SK-N-SH treated with all-trans-retinoic acid at 6 μM for 48 hours (cell line): ENCODE measurements at regions not wholly inside any gene's neighbourhood (a gene's known extent, or its start where the extent isn't known, plus 50 kb on each side); places are given as distances from the start of the nearest gene placed in this dataset.
"Not testable (repeated sequence)": the region's sequence is repeated elsewhere in the genome, so short reads cannot be mapped to it uniquely, and the experiment has no call there.

Experiments used
- ATAC-seq: fragments of 200-7000 bp; cut with Tn5 transposase; 3 replicates; pipeline ENCODE4 v1.9.1; 2020; ENCODE audit warnings: mild to moderate bottlenecking, moderate library complexity
- ARNTL ChIP-seq: fragments of 450-650 bp; formaldehyde crosslinking; IDR thresholded peaks from 2 replicates; pipeline ENCODE4 v1.5.0; 2020; ENCODE audit warnings: low read depth, mild to moderate bottlenecking, moderate library complexity, borderline replicate concordance
- CSDC2 ChIP-seq: fragments of 250-450 bp; sonication (Bioruptor Pico); IDR thresholded peaks from 2 replicates; pipeline ENCODE4 v1.5.0; 2020; ENCODE audit warnings: mild to moderate bottlenecking, moderate library complexity
- ESRRG ChIP-seq: fragments of 250-450 bp; sonication (Bioruptor Pico); IDR thresholded peaks from 2 replicates; pipeline ENCODE4 v1.6.1; 2021; ENCODE audit warnings: mild to moderate bottlenecking
- GLIS3 ChIP-seq: fragments of 250-450 bp; sonication (Bioruptor Pico); IDR thresholded peaks from 2 replicates; pipeline ENCODE4 v1.5.0; 2020; ENCODE audit warnings: mild to moderate bottlenecking, moderate library complexity
- ISL1 ChIP-seq: fragments of 250-450 bp; sonication (Bioruptor Pico); IDR thresholded peaks from 2 replicates; pipeline ENCODE4 v2.1.2; 2022; ENCODE audit warnings: mild to moderate bottlenecking, moderate library complexity
- OSR1 ChIP-seq: fragments of 250-450 bp; sonication (Bioruptor Pico); IDR thresholded peaks from 2 replicates; pipeline ENCODE4 v1.8.0; 2022; ENCODE audit warnings: moderate library complexity, mild to moderate bottlenecking, inconsistent platforms
- PPARA ChIP-seq: fragments of 250-450 bp; sonication (Bioruptor Pico); IDR thresholded peaks from 2 replicates; pipeline ENCODE4 v1.5.0; 2020; ENCODE audit warnings: mild to moderate bottlenecking, borderline replicate concordance
- RARB ChIP-seq: fragments of 250-450 bp; sonication (Bioruptor Pico); IDR thresholded peaks from 2 replicates; pipeline ENCODE4 v1.8.0; 2021; ENCODE audit warnings: mild to moderate bottlenecking, moderate library complexity
- TCF4 ChIP-seq: fragments of 250-450 bp; sonication (Bioruptor Pico); IDR thresholded peaks from 2 replicates; pipeline ENCODE4 v1.8.0; 2021; ENCODE audit warnings: mild to moderate bottlenecking, moderate library complexity, borderline replicate concordance
- TOX ChIP-seq: fragments of 250-450 bp; sonication (Bioruptor Pico); IDR thresholded peaks from 2 replicates; pipeline ENCODE4 v1.8.0; 2021; ENCODE audit warnings: mild to moderate bottlenecking, moderate library complexity, borderline replicate concordance
- ZC3H10 ChIP-seq: fragments of 250-450 bp; sonication (Bioruptor Pico); IDR thresholded peaks from 2 replicates; pipeline ENCODE4 v1.5.1; 2021; ENCODE audit warnings: mild to moderate bottlenecking, moderate library complexity
- ZFP3 ChIP-seq: fragments of 250-450 bp; sonication (Bioruptor Pico); IDR thresholded peaks from 2 replicates; pipeline ENCODE4 v1.5.0; 2020; ENCODE audit warnings: mild to moderate bottlenecking, moderate library complexity
- ZFP30 ChIP-seq: fragments of 450-650 bp; formaldehyde crosslinking; IDR thresholded peaks from 2 replicates; pipeline ENCODE4 v1.5.0; 2022; ENCODE audit warnings: mild to moderate bottlenecking, moderate library complexity
- ZNF565 ChIP-seq: fragments of 450-650 bp; formaldehyde crosslinking; conservative IDR thresholded peaks from 2 replicates; pipeline ENCODE4 v1.5.0; 2020; ENCODE audit warnings: low read depth, mild to moderate bottlenecking, moderate library complexity
- ZNF70 ChIP-seq: fragments of 450-650 bp; formaldehyde crosslinking; IDR thresholded peaks from 2 replicates; pipeline ENCODE4 v1.5.0; 2020; ENCODE audit warnings: mild to moderate bottlenecking, moderate library complexity
- ZNF8 ChIP-seq: fragments of 450-650 bp; formaldehyde crosslinking; IDR thresholded peaks from 2 replicates; pipeline ENCODE4 v1.5.0; 2020; ENCODE audit warnings: mild to moderate bottlenecking, moderate library complexity
- TF ChIP-seq, protein P1 (sequence below): fragments of 250-450 bp; sonication (Bioruptor Pico); IDR thresholded peaks from 2 replicates; pipeline ENCODE4 v1.8.0; 2021; ENCODE audit warnings: low read depth, mild to moderate bottlenecking, moderate library complexity, borderline replicate concordance
- TF ChIP-seq, protein P2 (sequence below): fragments of 250-450 bp; sonication (Bioruptor Pico); IDR thresholded peaks from 2 replicates; pipeline ENCODE4 v1.5.0; 2020; ENCODE audit warnings: mild to moderate bottlenecking, moderate library complexity
- TF ChIP-seq, protein P3 (sequence below): fragments of 250-450 bp; sonication (Bioruptor Pico); IDR thresholded peaks from 2 replicates; pipeline ENCODE4 v1.8.0; 2020; ENCODE audit warnings: mild to moderate bottlenecking, moderate library complexity, borderline replicate concordance
- TF ChIP-seq, protein P4 (sequence below): fragments of 250-450 bp; sonication (Bioruptor Pico); IDR thresholded peaks from 2 replicates; pipeline ENCODE4 v1.5.1; 2020; ENCODE audit warnings: low read depth, mild to moderate bottlenecking, moderate library complexity

DNA sequence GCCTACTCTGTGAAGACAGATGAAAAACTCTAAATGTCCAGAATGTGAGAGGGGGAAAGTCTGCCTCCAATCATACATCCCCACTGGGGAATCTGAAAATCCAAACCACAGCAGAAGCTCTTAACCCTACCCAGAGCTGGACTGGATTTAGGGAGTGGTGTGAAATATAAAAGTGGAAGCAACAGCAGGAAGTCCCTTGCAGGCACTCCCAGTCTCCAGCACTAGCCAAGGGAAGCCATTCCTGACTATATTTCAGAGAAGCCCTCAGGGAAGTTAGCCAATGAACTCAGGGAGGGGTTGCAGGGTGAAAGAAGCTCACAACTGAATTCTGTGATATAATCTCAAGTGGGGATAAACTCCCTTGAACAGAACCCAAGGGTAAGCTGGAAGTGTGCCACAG, 51.5 kb downstream of the CRPPA start:
- TF ChIP-seq, protein P1, sequence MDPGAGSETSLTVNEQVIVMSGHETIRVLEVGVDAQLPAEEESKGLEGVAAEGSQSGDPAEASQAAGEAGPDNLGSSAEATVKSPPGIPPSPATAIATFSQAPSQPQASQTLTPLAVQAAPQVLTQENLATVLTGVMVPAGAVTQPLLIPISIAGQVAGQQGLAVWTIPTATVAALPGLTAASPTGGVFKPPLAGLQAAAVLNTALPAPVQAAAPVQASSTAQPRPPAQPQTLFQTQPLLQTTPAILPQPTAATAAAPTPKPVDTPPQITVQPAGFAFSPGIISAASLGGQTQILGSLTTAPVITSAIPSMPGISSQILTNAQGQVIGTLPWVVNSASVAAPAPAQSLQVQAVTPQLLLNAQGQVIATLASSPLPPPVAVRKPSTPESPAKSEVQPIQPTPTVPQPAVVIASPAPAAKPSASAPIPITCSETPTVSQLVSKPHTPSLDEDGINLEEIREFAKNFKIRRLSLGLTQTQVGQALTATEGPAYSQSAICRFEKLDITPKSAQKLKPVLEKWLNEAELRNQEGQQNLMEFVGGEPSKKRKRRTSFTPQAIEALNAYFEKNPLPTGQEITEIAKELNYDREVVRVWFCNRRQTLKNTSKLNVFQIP = no peak
- TF ChIP-seq PPARA (no peak), ZFP30 (CRISPR knock-in tag) (no peak), ZNF8 (CRISPR knock-in tag) (no peak), ESRRG (CRISPR knock-in tag) (no peak), ZC3H10 (CRISPR knock-in tag) (no peak), RARB (CRISPR knock-in tag) (no peak), ARNTL (CRISPR knock-in tag) (no peak), TCF4 (no peak), CSDC2 (CRISPR knock-in tag) (no peak), OSR1 (CRISPR knock-in tag) (no peak), ISL1 (CRISPR knock-in tag) (no peak), ZFP3 (CRISPR knock-in tag) (no peak), GLIS3 (CRISPR knock-in tag) (no peak), TOX (CRISPR knock-in tag) (no peak), ZNF70 (CRISPR knock-in tag) (no peak), ZNF565 (CRISPR knock-in tag) (no peak)
- TF ChIP-seq, protein P2, sequence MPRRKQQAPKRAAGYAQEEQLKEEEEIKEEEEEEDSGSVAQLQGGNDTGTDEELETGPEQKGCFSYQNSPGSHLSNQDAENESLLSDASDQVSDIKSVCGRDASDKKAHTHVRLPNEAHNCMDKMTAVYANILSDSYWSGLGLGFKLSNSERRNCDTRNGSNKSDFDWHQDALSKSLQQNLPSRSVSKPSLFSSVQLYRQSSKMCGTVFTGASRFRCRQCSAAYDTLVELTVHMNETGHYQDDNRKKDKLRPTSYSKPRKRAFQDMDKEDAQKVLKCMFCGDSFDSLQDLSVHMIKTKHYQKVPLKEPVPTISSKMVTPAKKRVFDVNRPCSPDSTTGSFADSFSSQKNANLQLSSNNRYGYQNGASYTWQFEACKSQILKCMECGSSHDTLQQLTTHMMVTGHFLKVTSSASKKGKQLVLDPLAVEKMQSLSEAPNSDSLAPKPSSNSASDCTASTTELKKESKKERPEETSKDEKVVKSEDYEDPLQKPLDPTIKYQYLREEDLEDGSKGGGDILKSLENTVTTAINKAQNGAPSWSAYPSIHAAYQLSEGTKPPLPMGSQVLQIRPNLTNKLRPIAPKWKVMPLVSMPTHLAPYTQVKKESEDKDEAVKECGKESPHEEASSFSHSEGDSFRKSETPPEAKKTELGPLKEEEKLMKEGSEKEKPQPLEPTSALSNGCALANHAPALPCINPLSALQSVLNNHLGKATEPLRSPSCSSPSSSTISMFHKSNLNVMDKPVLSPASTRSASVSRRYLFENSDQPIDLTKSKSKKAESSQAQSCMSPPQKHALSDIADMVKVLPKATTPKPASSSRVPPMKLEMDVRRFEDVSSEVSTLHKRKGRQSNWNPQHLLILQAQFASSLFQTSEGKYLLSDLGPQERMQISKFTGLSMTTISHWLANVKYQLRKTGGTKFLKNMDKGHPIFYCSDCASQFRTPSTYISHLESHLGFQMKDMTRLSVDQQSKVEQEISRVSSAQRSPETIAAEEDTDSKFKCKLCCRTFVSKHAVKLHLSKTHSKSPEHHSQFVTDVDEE (CRISPR knock-in tag) = no peak
- TF ChIP-seq, protein P3, sequence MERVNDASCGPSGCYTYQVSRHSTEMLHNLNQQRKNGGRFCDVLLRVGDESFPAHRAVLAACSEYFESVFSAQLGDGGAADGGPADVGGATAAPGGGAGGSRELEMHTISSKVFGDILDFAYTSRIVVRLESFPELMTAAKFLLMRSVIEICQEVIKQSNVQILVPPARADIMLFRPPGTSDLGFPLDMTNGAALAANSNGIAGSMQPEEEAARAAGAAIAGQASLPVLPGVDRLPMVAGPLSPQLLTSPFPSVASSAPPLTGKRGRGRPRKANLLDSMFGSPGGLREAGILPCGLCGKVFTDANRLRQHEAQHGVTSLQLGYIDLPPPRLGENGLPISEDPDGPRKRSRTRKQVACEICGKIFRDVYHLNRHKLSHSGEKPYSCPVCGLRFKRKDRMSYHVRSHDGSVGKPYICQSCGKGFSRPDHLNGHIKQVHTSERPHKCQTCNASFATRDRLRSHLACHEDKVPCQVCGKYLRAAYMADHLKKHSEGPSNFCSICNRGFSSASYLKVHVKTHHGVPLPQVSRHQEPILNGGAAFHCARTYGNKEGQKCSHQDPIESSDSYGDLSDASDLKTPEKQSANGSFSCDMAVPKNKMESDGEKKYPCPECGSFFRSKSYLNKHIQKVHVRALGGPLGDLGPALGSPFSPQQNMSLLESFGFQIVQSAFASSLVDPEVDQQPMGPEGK (CRISPR knock-in tag) = no peak
- TF ChIP-seq, protein P4, sequence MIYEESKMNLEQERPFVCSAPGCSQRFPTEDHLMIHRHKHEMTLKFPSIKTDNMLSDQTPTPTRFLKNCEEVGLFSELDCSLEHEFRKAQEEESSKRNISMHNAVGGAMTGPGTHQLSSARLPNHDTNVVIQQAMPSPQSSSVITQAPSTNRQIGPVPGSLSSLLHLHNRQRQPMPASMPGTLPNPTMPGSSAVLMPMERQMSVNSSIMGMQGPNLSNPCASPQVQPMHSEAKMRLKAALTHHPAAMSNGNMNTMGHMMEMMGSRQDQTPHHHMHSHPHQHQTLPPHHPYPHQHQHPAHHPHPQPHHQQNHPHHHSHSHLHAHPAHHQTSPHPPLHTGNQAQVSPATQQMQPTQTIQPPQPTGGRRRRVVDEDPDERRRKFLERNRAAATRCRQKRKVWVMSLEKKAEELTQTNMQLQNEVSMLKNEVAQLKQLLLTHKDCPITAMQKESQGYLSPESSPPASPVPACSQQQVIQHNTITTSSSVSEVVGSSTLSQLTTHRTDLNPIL (CRISPR knock-in tag) = no peak
- TF ChIP-seq, all 23 proteins: peak for 0
- ATAC-seq = no peak

DNA sequence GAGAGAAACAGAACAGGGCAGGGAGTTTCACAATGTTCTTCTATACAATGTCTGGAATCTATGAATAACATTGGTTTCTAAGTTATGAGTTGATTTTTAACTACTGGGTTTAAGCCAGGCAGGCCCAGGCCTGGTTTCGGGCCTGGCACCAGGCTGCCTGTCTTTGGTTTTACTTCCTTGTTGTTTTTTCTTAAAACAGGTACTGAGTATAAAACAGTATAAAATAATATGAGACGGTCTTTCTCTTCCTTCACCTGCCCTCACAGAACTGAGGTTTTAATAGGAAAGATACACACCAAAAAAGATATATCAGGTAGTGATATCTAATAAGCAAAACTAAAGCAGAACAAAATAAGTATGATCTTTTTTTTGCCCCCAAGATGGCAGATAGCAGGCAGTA, 52.0 kb downstream of the CRPPA start:
- ATAC-seq = not testable (repeated sequence)

DNA sequence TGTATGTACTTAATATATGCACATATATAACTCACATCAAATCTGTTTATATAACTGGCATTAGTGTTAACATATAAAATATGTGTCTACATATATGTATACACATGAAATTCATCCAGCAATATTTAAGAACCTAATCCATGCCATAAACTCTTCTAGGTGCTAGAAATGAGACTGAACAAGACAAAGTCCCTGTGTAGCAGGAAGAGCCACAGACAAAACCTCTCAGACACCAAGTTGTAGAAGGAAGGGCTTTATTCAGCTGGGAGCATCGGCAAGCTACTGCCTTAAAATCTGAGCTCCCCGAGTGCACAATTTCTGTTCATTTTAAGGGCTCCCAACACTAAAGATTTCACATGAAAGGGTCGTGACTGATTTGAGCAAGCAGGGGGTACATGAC, 52.5 kb downstream of the CRPPA start:
- no peak for ATAC-seq
- TF ChIP-seq RARB (CRISPR knock-in tag) = no peak
- TF ChIP-seq GLIS3 (CRISPR knock-in tag) = no peak
- no peak for TF ChIP-seq TCF4
- no peak for TF ChIP-seq ARNTL (CRISPR knock-in tag)
- TF ChIP-seq ZFP30 (CRISPR knock-in tag) = no peak
- no peak for TF ChIP-seq PPARA
- TF ChIP-seq TOX (CRISPR knock-in tag) = no peak

DNA sequence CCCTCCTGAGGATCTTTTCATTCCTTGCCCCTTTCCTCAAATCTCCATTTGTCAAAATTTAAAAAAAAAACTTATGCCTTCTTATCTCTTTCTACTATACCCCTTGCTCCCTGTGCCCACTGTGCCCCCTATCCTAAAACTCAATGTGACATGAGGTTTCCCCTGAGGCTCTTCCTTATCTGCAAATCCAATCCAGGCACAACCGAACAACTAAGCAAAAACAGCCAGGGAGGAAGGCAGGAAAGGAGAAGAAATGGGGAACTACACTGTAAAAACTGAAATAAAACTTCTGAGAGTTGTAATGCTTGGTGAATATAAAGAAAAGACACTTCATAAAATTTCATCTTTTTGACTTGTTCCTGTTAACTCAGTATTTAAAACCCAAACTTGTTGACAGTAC, 54.2 kb downstream of the CRPPA start:
- ATAC-seq = no peak
- no peak for TF ChIP-seq ARNTL (CRISPR knock-in tag)
- TF ChIP-seq, protein P4 (CRISPR knock-in tag) = no peak
